ENCODE measurements at regions not wholly inside any gene's neighbourhood (a gene's known extent, or its start where the extent isn't known, plus 50 kb on each side); places are given as distances from the start of the nearest gene placed in this dataset.

DNA sequence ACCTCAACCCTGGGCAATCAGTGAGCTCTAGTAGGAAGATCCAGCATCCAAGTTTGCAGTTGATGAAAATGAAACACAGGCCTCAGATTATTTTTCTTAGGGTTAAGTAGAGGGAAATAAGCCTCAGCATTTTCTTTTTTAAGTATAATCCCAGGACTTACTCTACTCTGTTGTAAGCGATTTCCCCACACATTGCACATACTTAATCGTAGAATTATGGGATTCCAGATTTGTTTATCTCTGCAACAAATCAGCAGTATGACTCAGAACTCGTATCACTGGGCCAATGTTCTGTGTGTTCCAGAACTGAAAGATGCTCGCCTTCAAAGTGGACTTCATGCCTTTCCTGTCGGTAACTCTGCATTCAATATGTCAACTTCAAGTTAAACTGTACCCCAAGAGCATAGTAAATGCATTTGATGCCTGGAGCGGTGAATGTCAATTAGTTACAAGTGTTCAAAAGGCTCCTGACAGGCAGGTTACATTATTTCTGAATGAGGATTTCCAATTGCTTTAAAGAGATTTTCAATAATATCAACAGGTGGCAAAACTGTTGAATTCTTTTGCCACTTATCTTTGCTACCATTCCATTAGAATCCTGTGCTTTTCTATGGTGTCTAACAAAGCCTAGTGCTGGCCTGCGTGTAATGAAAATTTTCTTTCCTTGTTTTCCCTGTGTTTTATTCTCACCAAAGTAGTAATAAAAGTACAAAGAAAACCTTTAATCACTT, 323.8 kb upstream of the SYT1 start:
- CTCF ChIA-PET = no interaction called here
- no TSS peak for BruUV-seq (replicated peaks)
- no peaks in the 10 kb centered on the region for H3K36me3 ChIP-seq (ENCODE audit: control insufficient read depth in 2 of 2, extremely low read depth in 1 of 2, insufficient read depth in 2 of 2, low read length in 2 of 2)
- intact Hi-C loops (cut with micrococcal nuclease) (no loop called here), dilution Hi-C loops (cut with MboI; ENCODE audit: extremely low pct_ligation_motif_present, low sequenced_read_pairs) (no loop called here)
- H2AFZ ChIP-seq (ENCODE audit: low read depth, low read length) = no peak overlapping the region
- H3K4me2 ChIP-seq (ENCODE audit: insufficient read depth, low read length) = no peak overlapping the region
- TF ChIP-seq JUN (IDR thresholded peaks at IDR 0.05; ENCODE audit: borderline replicate concordance, insufficient read depth, insufficient read length, low read depth) (no peak), EZH2 (IDR thresholded peaks at IDR 0.05; ENCODE audit: borderline replicate concordance, low read depth, low read length, severe bottlenecking) (no peak), MYC (IDR thresholded peaks at IDR 0.05; ENCODE audit: low read depth, low read length) (no peak)
- TF ChIP-seq, protein P1, sequence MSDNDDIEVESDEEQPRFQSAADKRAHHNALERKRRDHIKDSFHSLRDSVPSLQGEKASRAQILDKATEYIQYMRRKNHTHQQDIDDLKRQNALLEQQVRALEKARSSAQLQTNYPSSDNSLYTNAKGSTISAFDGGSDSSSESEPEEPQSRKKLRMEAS (IDR thresholded peaks at IDR 0.05; ENCODE audit: insufficient read depth, insufficient read length) = no peak
- TF ChIP-seq, protein P2, sequence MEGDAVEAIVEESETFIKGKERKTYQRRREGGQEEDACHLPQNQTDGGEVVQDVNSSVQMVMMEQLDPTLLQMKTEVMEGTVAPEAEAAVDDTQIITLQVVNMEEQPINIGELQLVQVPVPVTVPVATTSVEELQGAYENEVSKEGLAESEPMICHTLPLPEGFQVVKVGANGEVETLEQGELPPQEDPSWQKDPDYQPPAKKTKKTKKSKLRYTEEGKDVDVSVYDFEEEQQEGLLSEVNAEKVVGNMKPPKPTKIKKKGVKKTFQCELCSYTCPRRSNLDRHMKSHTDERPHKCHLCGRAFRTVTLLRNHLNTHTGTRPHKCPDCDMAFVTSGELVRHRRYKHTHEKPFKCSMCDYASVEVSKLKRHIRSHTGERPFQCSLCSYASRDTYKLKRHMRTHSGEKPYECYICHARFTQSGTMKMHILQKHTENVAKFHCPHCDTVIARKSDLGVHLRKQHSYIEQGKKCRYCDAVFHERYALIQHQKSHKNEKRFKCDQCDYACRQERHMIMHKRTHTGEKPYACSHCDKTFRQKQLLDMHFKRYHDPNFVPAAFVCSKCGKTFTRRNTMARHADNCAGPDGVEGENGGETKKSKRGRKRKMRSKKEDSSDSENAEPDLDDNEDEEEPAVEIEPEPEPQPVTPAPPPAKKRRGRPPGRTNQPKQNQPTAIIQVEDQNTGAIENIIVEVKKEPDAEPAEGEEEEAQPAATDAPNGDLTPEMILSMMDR (IDR thresholded peaks at IDR 0.05; ENCODE audit: extremely low read depth in 1 of 2, insufficient read depth in 1 of 2, low read depth in 1 of 2, low read length in 2 of 2) = no peak
- DNase-seq (ENCODE audit: low read depth, low spot score) (no peak), FAIRE-seq (no peak)
- H3K4me1 ChIP-seq (ENCODE audit: control insufficient read depth, extremely low read depth, insufficient read depth, low read length) = no peaks in the 10 kb centered on the region
- no peaks in the 10 kb centered on the region for H3K79me2 ChIP-seq (ENCODE audit: control insufficient read depth, insufficient read depth, low read length)
- POLR2A ChIA-PET = no interaction called here
- no peak overlapping the region for H3K4me3 ChIP-seq (replicated peaks in 1 of 3; ENCODE audit: insufficient read depth in 1 of 3, low read depth in 1 of 3, low read length in 3 of 3)
- H4K20me1 ChIP-seq (replicated peaks; ENCODE audit: control insufficient read depth, extremely low read depth, insufficient read depth, low read length) = no peaks in the 10 kb centered on the region
- no peaks in the 10 kb centered on the region for H3K9me1 ChIP-seq (replicated peaks; ENCODE audit: control insufficient read depth, extremely low read depth, insufficient read depth, low read length)
- peaks cover 0 to 3% of the 10 kb centered on the region in 2 experiments for H3K27me3 ChIP-seq (ENCODE audit: control insufficient read depth in 2 of 2, insufficient read depth in 2 of 2, low read length in 2 of 2)
- no peak overlapping the region for H3K27ac ChIP-seq (ENCODE audit: insufficient read depth, low read depth, low read length)
- no peak overlapping the region for H3K9ac ChIP-seq (replicated peaks; ENCODE audit: extremely low read depth, insufficient read depth, low read length)
- H3K9me3 ChIP-seq (replicated peaks; ENCODE audit: control insufficient read depth, insufficient read depth, low read length) = no peaks in the 10 kb centered on the region
